Right lobe of liver (tissue), 6 donors: ENCODE measurements at regions not wholly inside any gene's neighbourhood (a gene's known extent, or its start where the extent isn't known, plus 50 kb on each side); places are given as distances from the start of the nearest gene placed in this dataset.

Source experiments
- ATAC-seq, 4 donors: fragments of 200-7000 bp; cut with Tn5 transposase; one replicate each; pipeline ENCODE4 v1.9.1; 2020; ENCODE audit warnings: mild to moderate bottlenecking in 4 of 4, moderate library complexity in 4 of 4
- DNase-seq, 3 donors: peaks; one replicate each; pipeline ENCODE4 v3.0.0-alpha.2; 2020
- H3K27ac ChIP-seq, 3 donors: fragments of 200-600 bp; one replicate each; pipeline ENCODE4 v1.8.0; 2022
- H3K27me3 ChIP-seq, 2 donors: fragments of 200-600 bp; one replicate each; pipeline ENCODE4 v1.8.0; 2022
- H3K36me3 ChIP-seq, 4 donors: fragments of 200-600 bp; sonication (generic) in 1 of 4; one replicate each; pipeline versions ENCODE4 v1.5.1 to v1.8.0; 2017 to 2022; ENCODE audit warnings: control low read depth in 1 of 4
- H3K4me1 ChIP-seq, 4 donors: fragments of 200-600 bp; sonication (generic) in 1 of 4; one replicate each; pipeline versions ENCODE4 v1.5.1 to v1.8.0; 2017 to 2022; ENCODE audit warnings: control low read depth in 1 of 4
- H3K4me3 ChIP-seq, 3 donors: fragments of 200-600 bp; one replicate each; pipeline ENCODE4 v1.8.0; 2022
- H3K9me3 ChIP-seq, 4 donors: fragments of 200-600 bp; sonication (generic) in 1 of 4; one replicate each; pipeline versions ENCODE4 v1.5.1 to v1.8.0; 2017 to 2022; ENCODE audit warnings: control low read depth in 1 of 4
- POLR2A ChIP-seq: fragments of 450-650 bp; IDR thresholded peaks from one replicate; pipeline ENCODE4 v1.6.1; 2017; ENCODE audit warnings: antibody characterized with exemption, mild to moderate bottlenecking
- WGBS: methylation state at CpG from one replicate; pipeline ENCODE4 v1.1.6; 2018; ENCODE audit warnings: low coverage, low lambda C conversion rate; ENCODE audit not compliant: insufficient coverage; ENCODE audit errors: missing lambda C conversion rate; 5-methylcytosine and 5-hydroxymethylcytosine counted together
- intact Hi-C, 2 donors: fragments of 100-400 bp; cut with DNase I; formaldehyde crosslinking; loops; one replicate each; pipeline versions ENCODE4 v1.11.2 to v1.14.1; 2022
- TF ChIP-seq, protein P1 (sequence below), 4 donors: fragments of 200-600 bp in 3 of 4; fragments of 450-650 bp in 1 of 4; IDR thresholded peaks; one replicate each; pipeline versions ENCODE4 v1.5.1 to v1.8.0; 2016 to 2022; ENCODE audit warnings: antibody characterized with exemption in 4 of 4, mild to moderate bottlenecking in 2 of 4
- donor health status: DM: no; HTN: yes; CAD: no.
- donor health status: DM: no; HTN: no; CAD: no.
- donor health status: DM: no; HTN: no; CAD: no.
- donor health status: DM: no; HTN: yes; CAD: no.
- donor health status: DM: no; HTN: yes; CAD: no.

DNA sequence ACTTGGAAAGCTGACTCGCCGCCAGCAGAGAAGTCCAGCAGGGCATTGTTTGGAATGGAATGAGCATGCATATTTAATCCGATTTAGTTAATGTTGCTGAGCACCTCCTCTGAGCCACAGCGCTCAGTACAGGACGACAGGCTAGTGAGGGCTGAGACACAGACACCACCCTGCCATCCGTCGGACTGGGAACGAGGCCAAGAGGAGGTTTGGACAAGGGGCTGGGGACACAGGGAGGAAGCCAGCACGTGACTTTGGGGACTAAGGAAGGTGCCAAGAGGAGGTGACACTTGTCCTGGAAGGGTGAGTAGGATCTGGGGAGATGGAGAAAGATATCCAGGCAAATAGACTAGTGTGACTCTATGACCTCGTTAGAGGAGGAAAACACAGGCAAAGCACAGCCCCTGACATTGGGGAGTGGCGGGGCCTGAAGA, 152.5 kb upstream of the ECI2 start:
- no peak for ATAC-seq

DNA sequence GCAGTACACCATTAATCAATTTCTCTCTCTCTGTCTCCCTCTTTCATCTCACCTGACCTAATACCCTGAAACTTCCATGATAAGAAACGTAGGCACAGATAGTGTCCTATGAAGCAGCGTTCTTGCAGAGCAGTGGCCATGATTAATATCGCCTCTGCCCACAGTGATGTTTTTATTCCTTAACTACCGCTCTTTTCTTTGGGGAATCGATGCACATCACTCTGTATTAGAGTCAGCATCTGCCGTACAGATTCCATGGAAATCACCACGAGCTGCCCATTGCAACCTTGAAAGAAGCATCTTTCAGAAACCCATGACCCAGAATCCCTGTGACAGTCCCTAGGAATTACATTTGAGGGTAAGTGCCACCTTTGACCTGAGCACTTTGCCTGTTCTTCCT, 152.0 kb upstream of the ECI2 start:
- ATAC-seq, result no peak
- intact Hi-C loops, result no loop called here
- no peaks in the 10 kb centered on the region for H3K27me3 ChIP-seq
- TF ChIP-seq, protein P1, sequence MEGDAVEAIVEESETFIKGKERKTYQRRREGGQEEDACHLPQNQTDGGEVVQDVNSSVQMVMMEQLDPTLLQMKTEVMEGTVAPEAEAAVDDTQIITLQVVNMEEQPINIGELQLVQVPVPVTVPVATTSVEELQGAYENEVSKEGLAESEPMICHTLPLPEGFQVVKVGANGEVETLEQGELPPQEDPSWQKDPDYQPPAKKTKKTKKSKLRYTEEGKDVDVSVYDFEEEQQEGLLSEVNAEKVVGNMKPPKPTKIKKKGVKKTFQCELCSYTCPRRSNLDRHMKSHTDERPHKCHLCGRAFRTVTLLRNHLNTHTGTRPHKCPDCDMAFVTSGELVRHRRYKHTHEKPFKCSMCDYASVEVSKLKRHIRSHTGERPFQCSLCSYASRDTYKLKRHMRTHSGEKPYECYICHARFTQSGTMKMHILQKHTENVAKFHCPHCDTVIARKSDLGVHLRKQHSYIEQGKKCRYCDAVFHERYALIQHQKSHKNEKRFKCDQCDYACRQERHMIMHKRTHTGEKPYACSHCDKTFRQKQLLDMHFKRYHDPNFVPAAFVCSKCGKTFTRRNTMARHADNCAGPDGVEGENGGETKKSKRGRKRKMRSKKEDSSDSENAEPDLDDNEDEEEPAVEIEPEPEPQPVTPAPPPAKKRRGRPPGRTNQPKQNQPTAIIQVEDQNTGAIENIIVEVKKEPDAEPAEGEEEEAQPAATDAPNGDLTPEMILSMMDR (IDR thresholded peaks at IDR 0.05), result no peak
- no peak for TF ChIP-seq POLR2A
- no peak overlapping the region for H3K4me3 ChIP-seq
- no peaks in the 10 kb centered on the region for H3K36me3 ChIP-seq
- H3K27ac ChIP-seq, result no peak overlapping the region
- H3K9me3 ChIP-seq, result no peaks in the 10 kb centered on the region
- no peaks in the 10 kb centered on the region for H3K4me1 ChIP-seq
- WGBS, result 52% methylated on average over 7 of the region's 7 CpGs
- no peak for DNase-seq

More for the DNA sequence above, 152.5 kb upstream of the ECI2 start:
- TF ChIP-seq POLR2A, result no peak
- TF ChIP-seq, protein P1 (IDR thresholded peaks at IDR 0.05), result no peak
- no peaks in the 10 kb centered on the region for H3K27me3 ChIP-seq
- no peak for DNase-seq
- H3K4me1 ChIP-seq, result no peaks in the 10 kb centered on the region
- no peaks in the 10 kb centered on the region for H3K9me3 ChIP-seq
- no peaks in the 10 kb centered on the region for H3K36me3 ChIP-seq
- H3K27ac ChIP-seq, result no peak overlapping the region
- intact Hi-C loops, result no loop called here
- WGBS, result 28% methylated on average over 11 of the region's 11 CpGs
- H3K4me3 ChIP-seq, result no peak overlapping the region

DNA sequence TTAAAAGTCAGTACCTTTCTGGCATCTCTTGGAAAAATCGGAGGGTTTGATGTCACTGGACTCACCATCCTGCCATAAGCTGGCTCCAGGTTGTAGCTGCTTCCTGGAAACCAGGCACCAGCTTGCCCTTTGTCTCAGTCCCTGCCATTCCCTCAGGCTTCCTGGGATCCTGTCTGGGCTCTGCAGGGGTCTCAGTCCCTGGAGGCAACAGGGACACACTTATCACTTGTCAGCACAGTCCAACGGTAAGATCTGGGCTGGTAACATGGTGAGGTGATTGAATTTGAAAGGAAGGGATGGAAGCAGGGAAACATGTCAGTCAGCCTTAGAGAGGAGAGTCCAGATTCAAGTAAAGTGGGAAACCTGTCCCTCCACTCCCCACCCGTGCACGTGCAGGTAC, 147.6 kb upstream of the ECI2 start:
- Histone ChIP-seq H3K36me3 (no peaks in the 10 kb centered on the region), H3K27ac (no peak overlapping the region), H3K4me1 (no peaks in the 10 kb centered on the region), H3K4me3 (no peak overlapping the region), H3K27me3 (no peaks in the 10 kb centered on the region), H3K9me3 (no peaks in the 10 kb centered on the region)
- no peak for DNase-seq
- ATAC-seq, result no peak
- TF ChIP-seq POLR2A, result no peak
- TF ChIP-seq, protein P1 (IDR thresholded peaks at IDR 0.05), result no peak
- intact Hi-C loops, result no loop called here
- WGBS, result 51% methylated on average over 4 of the region's 4 CpGs

DNA sequence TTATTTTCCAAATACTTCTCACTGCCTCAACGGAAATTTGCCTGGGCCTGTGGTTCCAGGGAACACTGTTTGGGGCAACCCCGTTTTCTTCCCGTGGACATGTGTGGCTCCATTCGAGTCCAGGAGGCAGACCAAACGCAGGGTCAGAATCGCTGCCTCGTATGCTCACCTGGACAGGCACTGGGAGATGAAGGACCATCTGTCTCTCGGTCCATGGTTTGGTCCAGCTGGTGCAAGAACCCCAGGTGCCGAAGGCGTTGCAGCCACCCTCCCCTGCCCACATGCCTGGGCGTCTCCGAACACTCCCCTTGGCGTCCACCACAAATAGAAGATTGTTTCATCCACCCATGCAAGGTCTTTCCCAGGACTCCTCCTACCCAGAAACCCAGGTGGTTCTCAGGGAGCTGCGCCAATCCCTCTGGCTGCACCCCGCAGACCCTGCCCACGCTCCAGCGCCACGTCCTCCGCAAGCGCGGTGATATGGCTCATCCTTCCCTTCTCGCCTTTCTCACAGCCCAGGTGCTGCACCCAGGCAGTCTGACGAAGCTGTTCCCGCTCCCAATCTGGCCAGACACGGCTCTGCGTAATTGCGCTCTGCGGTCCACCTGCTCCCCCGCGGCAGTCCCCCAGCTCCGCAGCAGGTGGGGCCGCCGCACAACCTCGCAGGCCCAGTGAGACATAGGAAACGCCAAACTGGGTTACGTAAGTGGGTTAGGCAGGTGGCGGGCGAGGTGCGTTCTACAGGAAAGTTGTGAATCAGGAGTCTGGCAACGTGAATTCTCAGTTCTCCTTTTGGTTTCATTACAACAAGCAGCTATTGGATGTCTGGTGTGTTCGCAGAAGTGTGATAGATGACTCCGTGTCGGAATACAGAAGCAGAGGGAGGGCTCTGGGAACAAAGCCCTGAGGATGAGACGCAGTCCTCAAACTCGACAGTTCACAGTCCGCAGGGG, 146.2 kb upstream of the ECI2 start:
- H3K4me1 ChIP-seq, result no peaks in the 10 kb centered on the region
- H3K36me3 ChIP-seq, result no peaks in the 10 kb centered on the region
- intact Hi-C loops, result no loop called here
- no peak overlapping the region for H3K27ac ChIP-seq
- 17% methylated on average over 33 of the region's 46 CpGs for WGBS
- ATAC-seq (peak; percentile 50 to 84 (median 61)), DNase-seq (peak in 1 of 3 donors; percentile 36)
- H3K9me3 ChIP-seq, result no peaks in the 10 kb centered on the region
- H3K27me3 ChIP-seq, result no peaks in the 10 kb centered on the region
- TF ChIP-seq, protein P1 (IDR thresholded peaks at IDR 0.05), result peak in 2 of 4 donors; percentile 15 to 18
- no peak for TF ChIP-seq POLR2A
- H3K4me3 ChIP-seq, result peak overlapping the region in 1 of 3 donors; percentile 19
